ENCODE measurements at regions not wholly inside any gene's neighbourhood (a gene's known extent, or its start where the extent isn't known, plus 50 kb on each side); places are given as distances from the start of the nearest gene placed in this dataset.

DNA sequence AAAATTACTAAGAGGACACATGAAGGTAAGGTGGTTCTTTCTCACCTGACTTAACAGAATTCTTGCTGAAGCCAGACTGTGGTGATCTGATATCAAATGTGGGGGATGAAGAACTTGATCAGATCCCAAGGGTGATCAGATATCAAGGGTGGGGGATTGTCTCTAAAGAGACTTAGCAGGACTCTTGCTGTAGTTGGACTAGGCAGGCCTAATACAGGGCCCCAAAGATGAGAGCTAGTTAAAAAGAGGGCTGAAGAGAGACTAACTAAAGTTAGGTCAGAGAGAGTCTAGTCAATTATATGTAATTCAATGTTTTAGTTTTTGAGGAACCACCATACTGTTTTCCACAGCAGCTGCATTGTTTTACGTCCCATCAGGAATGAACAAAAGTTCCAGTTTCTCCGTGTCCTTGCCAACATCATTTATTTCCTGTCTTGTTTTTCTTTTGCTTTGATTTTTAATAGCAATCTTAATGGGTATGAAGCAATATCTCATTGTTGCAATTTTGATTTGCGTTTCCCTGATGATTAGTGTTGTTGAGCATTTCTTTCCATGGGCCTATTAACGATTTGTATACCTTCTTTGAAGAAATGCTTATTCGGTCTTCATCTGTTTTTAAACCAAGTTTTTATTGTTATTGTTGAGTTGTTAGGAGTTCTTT lies 77.6 kb upstream of the ALDH1A1 start:
- Mint-ChIP-seq H3K27ac (no peak overlapping the region), H3K27me3 (ENCODE audit: insufficient read depth) (no peaks in the 10 kb centered on the region), H3K4me3 (no peak overlapping the region), H3K4me1 (no peaks in the 10 kb centered on the region), H3K9me3 (no peaks in the 10 kb centered on the region), H3K36me3 (ENCODE audit: low read depth) (no peaks in the 10 kb centered on the region)
- DNase-seq = no peak
- no peaks in the 10 kb centered on the region for H3K4me1 ChIP-seq (ENCODE audit: control insufficient read depth, insufficient read depth, low read length)
- H3K27ac ChIP-seq (ENCODE audit: low read depth, low read length) = no peak overlapping the region
- H3K36me3 ChIP-seq (ENCODE audit: control insufficient read depth, insufficient read depth, low read length) = no peaks in the 10 kb centered on the region
- no peaks in the 10 kb centered on the region for H3K9me3 ChIP-seq (ENCODE audit: control insufficient read depth, low read length)
- H3K9ac ChIP-seq (ENCODE audit: extremely low read depth, low read length, poor library complexity, severe bottlenecking) = no peak overlapping the region
- no peak overlapping the region for H3K4me3 ChIP-seq (ENCODE audit: low read length)
- 92 to 97% methylated on average over 4 to 5 of the region's 5 CpGs for WGBS, 2 experiments (ENCODE audit: insufficient coverage in 1 of 2, insufficient read length in 1 of 2)
- TF ChIP-seq, protein P1, sequence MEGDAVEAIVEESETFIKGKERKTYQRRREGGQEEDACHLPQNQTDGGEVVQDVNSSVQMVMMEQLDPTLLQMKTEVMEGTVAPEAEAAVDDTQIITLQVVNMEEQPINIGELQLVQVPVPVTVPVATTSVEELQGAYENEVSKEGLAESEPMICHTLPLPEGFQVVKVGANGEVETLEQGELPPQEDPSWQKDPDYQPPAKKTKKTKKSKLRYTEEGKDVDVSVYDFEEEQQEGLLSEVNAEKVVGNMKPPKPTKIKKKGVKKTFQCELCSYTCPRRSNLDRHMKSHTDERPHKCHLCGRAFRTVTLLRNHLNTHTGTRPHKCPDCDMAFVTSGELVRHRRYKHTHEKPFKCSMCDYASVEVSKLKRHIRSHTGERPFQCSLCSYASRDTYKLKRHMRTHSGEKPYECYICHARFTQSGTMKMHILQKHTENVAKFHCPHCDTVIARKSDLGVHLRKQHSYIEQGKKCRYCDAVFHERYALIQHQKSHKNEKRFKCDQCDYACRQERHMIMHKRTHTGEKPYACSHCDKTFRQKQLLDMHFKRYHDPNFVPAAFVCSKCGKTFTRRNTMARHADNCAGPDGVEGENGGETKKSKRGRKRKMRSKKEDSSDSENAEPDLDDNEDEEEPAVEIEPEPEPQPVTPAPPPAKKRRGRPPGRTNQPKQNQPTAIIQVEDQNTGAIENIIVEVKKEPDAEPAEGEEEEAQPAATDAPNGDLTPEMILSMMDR (conservative IDR thresholded peaks at IDR 0.05) = no peak
- H3K27me3 ChIP-seq (ENCODE audit: control insufficient read depth, insufficient read depth, low read length, poor library complexity, severe bottlenecking) = no peaks in the 10 kb centered on the region

DNA sequence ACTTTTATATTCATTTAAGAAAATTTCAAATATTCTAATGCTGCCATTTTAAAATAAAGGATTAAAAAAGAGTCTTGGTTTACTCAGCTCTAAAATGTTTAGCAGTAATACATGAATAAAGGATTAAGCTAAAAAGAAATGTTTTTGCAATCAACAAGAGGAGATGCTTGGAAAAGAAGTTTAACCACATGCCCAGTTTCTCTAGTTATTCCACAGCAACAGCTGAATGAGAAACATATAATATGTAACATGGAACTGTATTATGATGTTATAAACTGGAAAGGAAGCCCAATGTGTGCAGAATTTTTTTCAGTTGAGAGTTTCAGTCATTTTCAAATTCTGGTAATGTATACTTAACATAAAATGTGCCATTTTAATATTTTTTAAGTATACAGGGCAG lies 76.5 kb upstream of the ALDH1A1 start:
- no peaks in the 10 kb centered on the region for H3K27me3 Mint-ChIP-seq (ENCODE audit: insufficient read depth)
- TF ChIP-seq, protein P1 (conservative IDR thresholded peaks at IDR 0.05) = no peak
- Histone ChIP-seq H3K4me3 (ENCODE audit: low read length) (no peak overlapping the region), H3K9me3 (ENCODE audit: control insufficient read depth, low read length) (no peaks in the 10 kb centered on the region), H3K27ac (ENCODE audit: low read depth, low read length) (no peak overlapping the region), H3K27me3 (ENCODE audit: control insufficient read depth, insufficient read depth, low read length, poor library complexity, severe bottlenecking) (no peaks in the 10 kb centered on the region), H3K4me1 (ENCODE audit: control insufficient read depth, insufficient read depth, low read length) (no peaks in the 10 kb centered on the region), H3K9ac (ENCODE audit: extremely low read depth, low read length, poor library complexity, severe bottlenecking) (no peak overlapping the region), H3K36me3 (ENCODE audit: control insufficient read depth, insufficient read depth, low read length) (no peaks in the 10 kb centered on the region)
- no peak for DNase-seq
- no peaks in the 10 kb centered on the region for H3K9me3 Mint-ChIP-seq
- H3K36me3 Mint-ChIP-seq (ENCODE audit: low read depth) = no peaks in the 10 kb centered on the region
- H3K4me1 Mint-ChIP-seq = no peaks in the 10 kb centered on the region
- no peak overlapping the region for H3K27ac Mint-ChIP-seq
- H3K4me3 Mint-ChIP-seq = no peak overlapping the region

DNA sequence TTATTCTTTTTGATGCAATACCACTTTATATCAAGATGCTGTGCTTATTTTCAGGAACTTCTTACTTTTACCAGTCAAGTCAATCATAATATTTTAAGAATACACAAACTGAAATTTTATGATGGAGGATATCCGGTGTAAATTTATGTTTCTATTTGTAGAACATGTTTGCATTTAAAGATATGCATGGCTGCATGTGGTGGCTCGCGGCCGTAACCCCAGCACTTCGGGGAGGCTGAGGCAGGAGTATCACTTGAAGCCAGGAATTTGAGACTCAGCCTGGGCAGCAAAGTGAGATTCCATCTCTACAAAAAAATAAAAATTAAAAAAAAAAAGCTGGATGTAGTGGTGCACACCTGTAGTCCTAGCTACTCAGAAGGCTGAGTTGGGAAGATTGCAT lies 73.5 kb upstream of the ALDH1A1 start:
- Histone ChIP-seq H3K9me3 (ENCODE audit: control insufficient read depth, low read length) (no peaks in the 10 kb centered on the region), H3K9ac (ENCODE audit: extremely low read depth, low read length, poor library complexity, severe bottlenecking) (no peak overlapping the region), H3K4me1 (ENCODE audit: control insufficient read depth, insufficient read depth, low read length) (no peaks in the 10 kb centered on the region), H3K27me3 (ENCODE audit: control insufficient read depth, insufficient read depth, low read length, poor library complexity, severe bottlenecking) (no peaks in the 10 kb centered on the region), H3K4me3 (ENCODE audit: low read length) (no peak overlapping the region), H3K36me3 (ENCODE audit: control insufficient read depth, insufficient read depth, low read length) (no peaks in the 10 kb centered on the region), H3K27ac (ENCODE audit: low read depth, low read length) (no peak overlapping the region)
- DNase-seq = no peak
- H3K4me1 Mint-ChIP-seq = no peaks in the 10 kb centered on the region
- 85 to 93% methylated on average over 4 to 5 of the region's 5 CpGs for WGBS, 2 experiments (ENCODE audit: insufficient coverage in 1 of 2, insufficient read length in 1 of 2)
- H3K27ac Mint-ChIP-seq = no peak overlapping the region
- H3K4me3 Mint-ChIP-seq = no peak overlapping the region
- H3K27me3 Mint-ChIP-seq (ENCODE audit: insufficient read depth) = no peaks in the 10 kb centered on the region
- TF ChIP-seq, protein P1 (conservative IDR thresholded peaks at IDR 0.05) = no peak
- H3K36me3 Mint-ChIP-seq (ENCODE audit: low read depth) = no peaks in the 10 kb centered on the region
- no peaks in the 10 kb centered on the region for H3K9me3 Mint-ChIP-seq

Data from endodermal cell (in vitro differentiated cells).